ENCODE measurements at regions not wholly inside any gene's neighbourhood (a gene's known extent, or its start where the extent isn't known, plus 50 kb on each side); places are given as distances from the start of the nearest gene placed in this dataset.

- no peak for TF ChIP-seq CTCF (IDR thresholded peaks at IDR 0.05; ENCODE audit: low read depth, low read length, missing control alignments)
Observed at GRCh38 chr6:169902070-169902469, 150.6 kb downstream of the ERMARD start.

GRCh38 chr6:169899481-169900145, 148.2 kb downstream of the ERMARD start:
- in situ Hi-C loops (cut with HindIII; ENCODE audit: low sequenced_read_pairs), result loop anchor here (10.0 kb wide), 3 partner anchors 45 to 205 kb away; no protein-coding TSS in a partner anchor
- TF ChIP-seq CTCF (IDR thresholded peaks at IDR 0.05; ENCODE audit: low read depth, low read length, missing control alignments), result no peak
- H3K4me3 ChIP-seq (ENCODE audit: low read depth, low read length), result no peak overlapping the region
- DNase-seq (ENCODE audit: low read depth), result no peak

More at GRCh38 chr6:169902070-169902469, 150.6 kb downstream of the ERMARD start:
- in situ Hi-C loops (cut with HindIII; ENCODE audit: low sequenced_read_pairs), result no loop called here
- no peak for DNase-seq (ENCODE audit: low read depth)
- H3K4me3 ChIP-seq (ENCODE audit: low read depth, low read length), result no peak overlapping the region

- in situ Hi-C loops (cut with HindIII; ENCODE audit: low sequenced_read_pairs), result loop anchor here (10.0 kb wide), 3 partner anchors 46 to 206 kb away; no protein-coding TSS in a partner anchor
- DNase-seq (ENCODE audit: low read depth), result no peak
- H3K4me3 ChIP-seq (ENCODE audit: low read depth, low read length), result no peak overlapping the region
- TF ChIP-seq CTCF (IDR thresholded peaks at IDR 0.05; ENCODE audit: low read depth, low read length, missing control alignments), result no peak
Observed at GRCh38 chr6:169898788-169899480, 147.5 kb downstream of the ERMARD start.

- H3K4me3 ChIP-seq (ENCODE audit: low read depth, low read length), result no peak overlapping the region
- no peak for DNase-seq (ENCODE audit: low read depth)
- no peak for TF ChIP-seq CTCF (IDR thresholded peaks at IDR 0.05; ENCODE audit: low read depth, low read length, missing control alignments)
- in situ Hi-C loops (cut with HindIII; ENCODE audit: low sequenced_read_pairs), result loop anchor here (10.0 kb wide), 3 partner anchors 47 to 207 kb away; no protein-coding TSS in a partner anchor
Observed at GRCh38 chr6:169897601-169898358, 146.4 kb downstream of the ERMARD start.

GRCh38 chr6:169896826-169897456, 145.5 kb downstream of the ERMARD start:
- in situ Hi-C loops (cut with HindIII; ENCODE audit: low sequenced_read_pairs), result loop anchor here (10.0 kb wide), 3 partner anchors 48 to 208 kb away; no protein-coding TSS in a partner anchor
- H3K4me3 ChIP-seq (ENCODE audit: low read depth, low read length), result no peak overlapping the region
- no peak for TF ChIP-seq CTCF (IDR thresholded peaks at IDR 0.05; ENCODE audit: low read depth, low read length, missing control alignments)
- no peak for DNase-seq (ENCODE audit: low read depth)

All from astrocyte of the cerebellum (primary cell).